Thoracic aorta (tissue), 2 donors: ENCODE measurements at regions not wholly inside any gene's neighbourhood (a gene's known extent, or its start where the extent isn't known, plus 50 kb on each side); places are given as distances from the start of the nearest gene placed in this dataset.

ENCODE experiments used
- ATAC-seq: fragments of 150-250 bp; one replicate; pipeline ENCODE4 v1.8.0; 2017; ENCODE audit warnings: low read depth; ENCODE audit not compliant: insufficient number of reproducible peaks, low FRiP score
- DNase-seq: peaks from one replicate; pipeline ENCODE4 v3.0.0-alpha.2; 2020; ENCODE audit warnings: low spot score
- H3K27ac ChIP-seq, 2 donors: fragments of 200-600 bp; sonication (generic); 1 replicate in 1 of 2; 2 replicates in 1 of 2; pipeline ENCODE4 v1.5.1; 2016; ENCODE audit warnings: mild to moderate bottlenecking in 2 of 2, moderate library complexity in 2 of 2
- H3K27me3 ChIP-seq: fragments of 200-600 bp; sonication (generic); replicated peaks from 2 replicates; pipeline ENCODE4 v1.6.0; 2016; ENCODE audit warnings: mild to moderate bottlenecking; ENCODE audit not compliant: insufficient read depth
- H3K36me3 ChIP-seq: fragments of 200-600 bp; sonication (generic); one replicate; pipeline ENCODE4 v1.5.1; 2016
- H3K4me1 ChIP-seq, 2 donors: fragments of 200-600 bp; sonication (generic); 1 replicate in 1 of 2; 2 replicates in 1 of 2; pipeline versions ENCODE4 v1.5.1 to v1.6.0; 2016; ENCODE audit warnings: low read depth in 2 of 2, mild to moderate bottlenecking in 1 of 2; ENCODE audit not compliant: control insufficient read depth in 1 of 2
- H3K4me3 ChIP-seq: fragments of 200-600 bp; sonication (generic); 2 replicates; pipeline ENCODE4 v1.5.1; 2016; ENCODE audit warnings: mild to moderate bottlenecking
- H3K9me3 ChIP-seq: fragments of 200-600 bp; sonication (generic); 2 replicates; pipeline ENCODE4 v1.5.1; 2016
- CTCF ChIP-seq: fragments of 200-600 bp; sonication (generic); IDR thresholded peaks from one replicate; pipeline ENCODE4 v1.5.1; 2019; ENCODE audit warnings: antibody characterized with exemption

- Histone ChIP-seq H3K4me3 (no peak overlapping the region), H3K9me3 (no peaks in the 10 kb centered on the region), H3K27ac (no peak overlapping the region), H3K36me3 (no peaks in the 10 kb centered on the region), H3K4me1 (no peaks in the 10 kb centered on the region), H3K27me3 (no peaks in the 10 kb centered on the region)
- DNase-seq (no peak), ATAC-seq (no peak)
- TF ChIP-seq CTCF, result no peak
Measured at GRCh38 chr11:86726118-86726753, 53.8 kb upstream of the ME3 start.

- Histone ChIP-seq H3K9me3 (no peaks in the 10 kb centered on the region), H3K27me3 (no peaks in the 10 kb centered on the region), H3K4me3 (no peak overlapping the region), H3K4me1 (no peaks in the 10 kb centered on the region), H3K27ac (no peak overlapping the region), H3K36me3 (no peaks in the 10 kb centered on the region)
- ATAC-seq (no peak), DNase-seq (no peak)
- TF ChIP-seq CTCF, result no peak
Measured at GRCh38 chr11:86724137-86724536, 51.7 kb upstream of the ME3 start.

- Histone ChIP-seq H3K27me3 (no peaks in the 10 kb centered on the region), H3K4me1 (no peaks in the 10 kb centered on the region), H3K9me3 (no peaks in the 10 kb centered on the region), H3K27ac (no peak overlapping the region), H3K36me3 (no peaks in the 10 kb centered on the region), H3K4me3 (no peak overlapping the region)
- DNase-seq (no peak), ATAC-seq (no peak)
- TF ChIP-seq CTCF, result no peak
Measured at GRCh38 chr11:86723281-86723680, 50.9 kb upstream of the ME3 start.

- Histone ChIP-seq H3K36me3 (no peaks in the 10 kb centered on the region), H3K27me3 (no peaks in the 10 kb centered on the region), H3K4me1 (no peaks in the 10 kb centered on the region), H3K4me3 (no peak overlapping the region), H3K9me3 (no peaks in the 10 kb centered on the region), H3K27ac (no peak overlapping the region)
- no peak for DNase-seq
- no peak for TF ChIP-seq CTCF
- ATAC-seq, result no peak
Measured at GRCh38 chr11:86722748-86723147, 50.3 kb upstream of the ME3 start.
